Subcutaneous abdominal adipose tissue (tissue), 5 donors: ENCODE measurements at regions not wholly inside any gene's neighbourhood (a gene's known extent, or its start where the extent isn't known, plus 50 kb on each side); places are given as distances from the start of the nearest gene placed in this dataset.
"Not testable (repeated sequence)": the region's sequence is repeated elsewhere in the genome, so short reads cannot be mapped to it uniquely, and the experiment has no call there.

Experiments used
- H3K27ac ChIP-seq: one replicate; pipeline ENCODE4 v1.7.0; 2013; ENCODE audit warnings: low read depth, mild to moderate bottlenecking, inconsistent platforms, low read length, moderate library complexity
- H3K27me3 ChIP-seq, 5 donors: one replicate each; pipeline ENCODE4 v1.7.0; 2013; ENCODE audit warnings: low read length in 5 of 5, inconsistent platforms in 1 of 5; ENCODE audit not compliant: control insufficient read depth in 5 of 5, insufficient read depth in 4 of 5
- H3K36me3 ChIP-seq, 5 donors: one replicate each; pipeline ENCODE4 v1.7.0; 2013; ENCODE audit warnings: low read length in 5 of 5; ENCODE audit not compliant: control insufficient read depth in 5 of 5, insufficient read depth in 5 of 5
- H3K4me1 ChIP-seq, 5 donors: one replicate each; pipeline ENCODE4 v1.7.0; 2013; ENCODE audit warnings: low read length in 5 of 5, mild to moderate bottlenecking in 3 of 5, moderate library complexity in 1 of 5; ENCODE audit not compliant: control insufficient read depth in 5 of 5, insufficient read depth in 5 of 5
- H3K4me3 ChIP-seq, 5 donors: one replicate each; pipeline ENCODE4 v1.7.0; 2013; ENCODE audit warnings: low read length in 5 of 5, low read depth in 1 of 5
- H3K9ac ChIP-seq, 5 donors: one replicate each; pipeline ENCODE4 v1.7.0; 2013; ENCODE audit warnings: low read length in 5 of 5, mild to moderate bottlenecking in 4 of 5, moderate library complexity in 3 of 5
- H3K9me3 ChIP-seq, 5 donors: one replicate each; pipeline ENCODE4 v1.7.0; 2013; ENCODE audit warnings: low read length in 5 of 5; ENCODE audit not compliant: control insufficient read depth in 5 of 5
- donor health status: healthy.
- donor health status: healthy.
- donor health status: healthy.
- donor health status: healthy.
- donor health status: healthy.

GRCh38 chr13:112172641-112173251 is 105.8 kb downstream of the SOX1 start:
- Histone ChIP-seq H3K27me3 (peaks cover 0 to 12% (median 3%) of the 10 kb centered on the region in 5 donors), H3K36me3 (no peaks in the 10 kb centered on the region), H3K9me3 (peaks cover 2 to 12% (median 10%) of the 10 kb centered on the region in 5 donors), H3K4me3 (no peak overlapping the region), H3K9ac (no peak overlapping the region), H3K4me1 (peaks cover 0 to 9% (median 0%) of the 10 kb centered on the region in 5 donors), H3K27ac (no peak overlapping the region)

DNA sequence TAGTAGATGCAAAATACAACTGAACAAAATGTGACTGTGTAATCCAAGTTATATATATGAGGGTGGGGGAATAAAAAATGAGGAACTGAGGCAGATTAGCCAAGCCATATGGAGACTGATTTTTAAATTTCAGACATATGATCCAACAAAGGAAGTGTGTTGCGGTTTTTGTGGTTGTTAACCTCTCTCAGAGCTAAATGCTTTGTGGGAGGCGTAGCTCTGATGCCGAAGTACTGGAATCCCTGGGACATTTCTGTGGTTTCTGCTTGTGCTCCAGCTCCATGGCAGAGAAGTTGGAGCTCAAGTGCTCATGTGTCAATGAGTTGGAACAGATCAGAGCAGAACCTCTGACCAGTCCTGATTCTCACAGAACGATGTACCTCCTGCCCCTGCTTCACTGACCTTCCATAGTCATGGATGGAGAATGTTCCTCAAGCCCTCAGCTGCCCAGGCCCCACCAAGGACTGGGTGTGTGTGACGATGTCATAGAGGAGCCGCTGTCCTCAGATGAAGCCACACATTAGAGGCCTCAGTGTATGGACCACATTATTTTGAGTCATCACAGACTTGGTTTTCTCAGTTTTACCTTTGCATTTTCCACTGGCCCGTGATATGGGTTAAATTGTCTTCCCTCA is 107.6 kb downstream of the SOX1 start:
- no peak overlapping the region for H3K27ac ChIP-seq
- peaks cover 0 to 12% (median 0%) of the 10 kb centered on the region in 5 donors for H3K4me1 ChIP-seq
- H3K27me3 ChIP-seq = peaks cover 0 to 9% (median 3%) of the 10 kb centered on the region in 5 donors
- no peak overlapping the region for H3K9ac ChIP-seq
- H3K9me3 ChIP-seq = peaks cover 2 to 12% (median 10%) of the 10 kb centered on the region in 5 donors
- no peaks in the 10 kb centered on the region for H3K36me3 ChIP-seq
- no peak overlapping the region for H3K4me3 ChIP-seq

GRCh38 chr13:112175162-112176075 is 108.5 kb downstream of the SOX1 start:
- no peak overlapping the region for H3K9ac ChIP-seq
- H3K4me1 ChIP-seq = peaks cover 0 to 12% (median 0%) of the 10 kb centered on the region in 5 donors
- no peak overlapping the region for H3K27ac ChIP-seq
- H3K36me3 ChIP-seq = no peaks in the 10 kb centered on the region
- peaks cover 0 to 9% (median 3%) of the 10 kb centered on the region in 5 donors for H3K27me3 ChIP-seq
- H3K4me3 ChIP-seq = no peak overlapping the region
- H3K9me3 ChIP-seq = peaks cover 2 to 12% (median 10%) of the 10 kb centered on the region in 5 donors

DNA sequence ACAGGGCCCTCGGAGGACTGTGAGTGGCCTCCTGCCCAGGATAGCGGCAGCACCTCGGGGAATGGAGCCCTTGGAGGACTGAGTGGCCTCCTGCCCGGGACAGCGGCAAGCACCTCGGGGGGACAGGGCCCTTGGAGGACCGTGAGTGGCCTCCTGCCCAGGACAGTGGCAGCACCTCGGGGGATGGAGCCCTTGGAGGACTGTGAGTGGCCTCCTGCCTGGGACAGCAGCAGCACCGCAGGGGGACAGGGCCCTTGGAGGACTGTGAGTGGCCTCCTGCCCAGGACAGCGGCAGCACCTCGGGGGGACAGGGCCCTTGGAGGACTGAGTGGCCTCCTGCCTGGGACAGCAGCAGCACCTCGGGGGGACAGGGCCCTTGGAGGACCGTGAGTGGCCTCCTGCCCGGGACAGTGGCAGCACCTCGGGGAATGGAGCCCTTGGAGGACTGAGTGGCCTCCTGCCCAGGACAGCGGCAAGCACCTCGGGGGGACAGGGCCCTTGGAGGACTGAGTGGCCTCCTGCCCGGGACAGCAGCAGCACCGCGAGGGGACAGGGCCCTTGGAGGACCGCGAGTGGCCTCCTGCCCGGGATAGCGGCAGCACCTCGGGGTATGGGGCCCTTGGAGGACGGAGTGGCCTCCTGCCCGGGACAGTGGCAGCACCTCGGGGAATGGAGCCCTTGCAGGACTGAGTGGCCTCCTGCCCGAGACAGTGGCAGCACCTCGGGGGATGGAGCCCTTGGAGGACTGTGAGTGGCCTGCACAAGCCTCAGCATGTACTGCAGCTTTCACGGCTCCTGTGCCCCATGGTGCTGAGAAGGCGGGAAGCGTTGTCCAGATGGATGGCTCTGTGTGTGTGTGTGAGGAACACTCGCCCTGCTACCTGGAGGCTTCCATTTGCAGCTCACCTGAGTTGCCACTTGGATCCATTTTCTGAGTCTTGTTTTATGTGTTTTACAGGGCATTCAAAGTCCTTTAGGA is 109.5 kb downstream of the SOX1 start:
- H3K36me3 ChIP-seq, H3K9ac ChIP-seq, H3K27ac ChIP-seq, H3K27me3 ChIP-seq, H3K4me3 ChIP-seq: not testable (repeated sequence)
- Histone ChIP-seq H3K9me3 (peaks cover 2 to 12% (median 10%) of the 10 kb centered on the region in 5 donors), H3K4me1 (peaks cover 0 to 14% (median 3%) of the 10 kb centered on the region in 5 donors)

DNA sequence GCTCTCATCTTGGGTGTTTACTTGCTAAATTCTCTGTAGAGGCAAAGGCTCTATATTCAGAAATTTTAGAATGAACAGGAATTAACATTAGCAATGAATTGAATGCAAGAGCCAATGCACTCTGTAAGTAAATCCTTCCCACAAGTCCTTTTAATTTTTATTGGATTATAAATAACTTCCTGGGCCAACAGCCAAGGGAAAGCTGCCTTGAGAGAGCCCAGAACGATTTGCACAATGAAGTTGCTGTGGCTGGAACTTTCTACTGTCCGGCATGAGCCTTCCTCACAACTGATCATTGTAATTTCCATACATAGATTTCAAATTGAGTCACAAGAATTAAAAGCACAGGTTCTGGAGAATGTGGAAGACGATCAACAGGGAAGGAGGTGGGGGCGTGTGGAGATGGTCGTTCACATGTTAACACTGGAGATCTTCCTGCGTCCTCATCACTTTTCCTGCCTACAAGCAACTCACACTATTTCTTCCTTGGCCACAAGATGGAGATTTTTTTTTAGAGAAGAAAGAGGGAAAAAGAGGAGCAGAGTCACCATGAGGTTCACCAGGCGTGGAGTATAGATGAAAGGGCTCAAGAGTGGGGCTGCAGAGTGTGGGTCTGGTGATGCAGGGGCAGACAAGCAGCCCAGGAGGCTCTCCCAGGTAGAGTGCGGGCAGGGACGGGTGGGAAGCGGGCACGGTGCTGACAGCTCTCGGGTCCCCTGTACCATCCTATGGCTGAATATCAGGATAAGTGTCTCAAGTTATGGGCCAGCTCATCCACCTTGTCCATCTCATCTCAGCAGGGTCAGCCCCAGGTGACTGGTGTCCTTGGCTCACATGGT is 110.7 kb downstream of the SOX1 start:
- no peaks in the 10 kb centered on the region for H3K36me3 ChIP-seq
- no peaks in the 10 kb centered on the region for H3K27me3 ChIP-seq
- H3K4me1 ChIP-seq = peaks cover 2 to 24% (median 13%) of the 10 kb centered on the region in 5 donors
- H3K9ac ChIP-seq = no peak overlapping the region
- peaks cover 2 to 12% (median 10%) of the 10 kb centered on the region in 5 donors for H3K9me3 ChIP-seq
- H3K27ac ChIP-seq = no peak overlapping the region
- H3K4me3 ChIP-seq = no peak overlapping the region

GRCh38 chr13:112178769-112179168 is 111.8 kb downstream of the SOX1 start:
- Histone ChIP-seq H3K27ac (no peak overlapping the region), H3K4me3 (no peak overlapping the region), H3K9ac (no peak overlapping the region), H3K9me3 (peaks cover 5 to 11% (median 9%) of the 10 kb centered on the region in 5 donors), H3K36me3 (no peaks in the 10 kb centered on the region), H3K27me3 (peaks cover 0 to 6% (median 0%) of the 10 kb centered on the region in 5 donors), H3K4me1 (peaks cover 6 to 32% (median 22%) of the 10 kb centered on the region in 5 donors)

DNA sequence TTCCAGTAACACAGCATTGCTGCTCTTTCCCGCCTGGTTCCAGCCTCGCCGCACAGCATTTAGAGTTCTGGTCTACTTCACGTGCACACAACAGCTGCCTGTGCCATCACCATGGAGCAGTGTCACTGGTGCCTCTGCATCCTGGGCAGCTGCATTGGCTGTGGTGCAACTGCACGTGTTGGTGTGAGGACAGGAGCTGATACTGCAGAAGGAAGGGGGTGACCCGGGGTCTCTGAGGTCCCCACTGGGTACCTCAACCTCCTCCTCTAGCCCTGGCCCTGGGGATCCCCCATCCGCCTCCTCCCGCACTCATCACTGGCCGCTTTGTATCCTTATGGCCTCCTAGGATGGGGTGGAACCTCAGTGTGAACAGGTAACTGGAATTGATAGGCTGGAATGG is 112.5 kb downstream of the SOX1 start:
- no peak overlapping the region for H3K27ac ChIP-seq
- H3K9me3 ChIP-seq = peaks cover 3 to 5% (median 4%) of the 10 kb centered on the region in 5 donors
- no peak overlapping the region for H3K9ac ChIP-seq
- H3K4me1 ChIP-seq = peaks cover 6 to 38% (median 28%) of the 10 kb centered on the region in 5 donors
- H3K27me3 ChIP-seq = peaks cover 0 to 6% (median 0%) of the 10 kb centered on the region in 5 donors
- H3K4me3 ChIP-seq = no peak overlapping the region
- H3K36me3 ChIP-seq = no peaks in the 10 kb centered on the region

- no peak overlapping the region for H3K9ac ChIP-seq
- no peaks in the 10 kb centered on the region for H3K36me3 ChIP-seq
- H3K4me3 ChIP-seq = no peak overlapping the region
- peaks cover 6 to 44% (median 31%) of the 10 kb centered on the region in 5 donors for H3K4me1 ChIP-seq
- no peak overlapping the region for H3K27ac ChIP-seq
- peaks cover 0 to 6% (median 0%) of the 10 kb centered on the region in 5 donors for H3K27me3 ChIP-seq
- H3K9me3 ChIP-seq = peaks cover 0 to 3% (median 0%) of the 10 kb centered on the region in 5 donors
Measured at GRCh38 chr13:112179995-112180394, 113.0 kb downstream of the SOX1 start.
